Hepatocyte (in vitro differentiated cells): ENCODE measurements at regions not wholly inside any gene's neighbourhood (a gene's known extent, or its start where the extent isn't known, plus 50 kb on each side); places are given as distances from the start of the nearest gene placed in this dataset.

Experiments
- CTCF ChIP-seq: fragments of 200-600 bp; sonication (generic); IDR thresholded peaks from 2 replicates; pipeline ENCODE4 v1.5.1; 2016; ENCODE audit warnings: antibody characterized with exemption, mild to moderate bottlenecking; ENCODE audit not compliant: poor library complexity
- EZH2 ChIP-seq: fragments of 200-600 bp; sonication (generic); IDR thresholded peaks from 2 replicates; pipeline ENCODE4 v1.6.1; 2016; ENCODE audit warnings: antibody characterized with exemption, mild to moderate bottlenecking, borderline replicate concordance

GRCh38 chrX:14274691-14275090 lies 245.0 kb upstream of the GEMIN8 start:
- TF ChIP-seq CTCF = no peak
- TF ChIP-seq EZH2 = no peak
